ENCODE measurements at regions not wholly inside any gene's neighbourhood (a gene's known extent, or its start where the extent isn't known, plus 50 kb on each side); places are given as distances from the start of the nearest gene placed in this dataset.

GRCh38 chr10:6748981-6749635 lies 169.0 kb upstream of the PRKCQ start:
- Histone ChIP-seq H3K27me3 (ENCODE audit: control insufficient read depth, insufficient read depth, low read length) (no peaks in the 10 kb centered on the region), H3K4me1 (ENCODE audit: control insufficient read depth, insufficient read depth, low read length) (no peaks in the 10 kb centered on the region), H3K4me3 (ENCODE audit: low read length) (no peak overlapping the region), H3K36me3 (ENCODE audit: control insufficient read depth, insufficient read depth, low read length) (no peaks in the 10 kb centered on the region), H3K27ac (ENCODE audit: low read length) (no peak overlapping the region), H3K9me3 (ENCODE audit: control insufficient read depth, low read depth, low read length) (no peaks in the 10 kb centered on the region)
- WGBS (ENCODE audit: insufficient coverage, low lambda C conversion rate): no CpG with 5 or more reads among the region's 5 CpGs
- DNase-seq: no peak

GRCh38 chr10:6748029-6748428 lies 168.0 kb upstream of the PRKCQ start:
- Histone ChIP-seq H3K4me1 (ENCODE audit: control insufficient read depth, insufficient read depth, low read length) (no peaks in the 10 kb centered on the region), H3K36me3 (ENCODE audit: control insufficient read depth, insufficient read depth, low read length) (no peaks in the 10 kb centered on the region), H3K9me3 (ENCODE audit: control insufficient read depth, low read depth, low read length) (no peaks in the 10 kb centered on the region), H3K27ac (ENCODE audit: low read length) (no peak overlapping the region), H3K4me3 (ENCODE audit: low read length) (no peak overlapping the region), H3K27me3 (ENCODE audit: control insufficient read depth, insufficient read depth, low read length) (no peaks in the 10 kb centered on the region)
- DNase-seq: no peak
- WGBS (ENCODE audit: insufficient coverage, low lambda C conversion rate): 100% methylated on average over 1 of the region's 3 CpGs

- 17% methylated on average over 1 of the region's 5 CpGs for WGBS (ENCODE audit: insufficient coverage, low lambda C conversion rate)
- Histone ChIP-seq H3K4me1 (ENCODE audit: control insufficient read depth, insufficient read depth, low read length) (no peaks in the 10 kb centered on the region), H3K4me3 (ENCODE audit: low read length) (no peak overlapping the region), H3K36me3 (ENCODE audit: control insufficient read depth, insufficient read depth, low read length) (no peaks in the 10 kb centered on the region), H3K27me3 (ENCODE audit: control insufficient read depth, insufficient read depth, low read length) (no peaks in the 10 kb centered on the region), H3K27ac (ENCODE audit: low read length) (no peak overlapping the region), H3K9me3 (ENCODE audit: control insufficient read depth, low read depth, low read length) (no peaks in the 10 kb centered on the region)
- no peak for DNase-seq
These were observed 166.7 kb upstream of the PRKCQ start for GRCh38 chr10:6746782-6747181.

GRCh38 chr10:6743291-6743849 lies 163.3 kb upstream of the PRKCQ start:
- Histone ChIP-seq H3K4me1 (ENCODE audit: control insufficient read depth, insufficient read depth, low read length) (no peaks in the 10 kb centered on the region), H3K4me3 (ENCODE audit: low read length) (no peak overlapping the region), H3K36me3 (ENCODE audit: control insufficient read depth, insufficient read depth, low read length) (no peaks in the 10 kb centered on the region), H3K9me3 (ENCODE audit: control insufficient read depth, low read depth, low read length) (no peaks in the 10 kb centered on the region), H3K27ac (ENCODE audit: low read length) (no peak overlapping the region), H3K27me3 (ENCODE audit: control insufficient read depth, insufficient read depth, low read length) (peaks cover 3% of the 10 kb centered on the region)
- WGBS (ENCODE audit: insufficient coverage, low lambda C conversion rate): 100% methylated on average over 1 of the region's 4 CpGs
- no peak for DNase-seq

GRCh38 chr10:6741541-6741941 lies 161.5 kb upstream of the PRKCQ start:
- DNase-seq: no peak
- no peaks in the 10 kb centered on the region for H3K4me1 ChIP-seq (ENCODE audit: control insufficient read depth, insufficient read depth, low read length)
- H3K27ac ChIP-seq (ENCODE audit: low read length): no peak overlapping the region
- H3K27me3 ChIP-seq (ENCODE audit: control insufficient read depth, insufficient read depth, low read length): peaks cover 3% of the 10 kb centered on the region
- no peak overlapping the region for H3K4me3 ChIP-seq (ENCODE audit: low read length)
- no peaks in the 10 kb centered on the region for H3K36me3 ChIP-seq (ENCODE audit: control insufficient read depth, insufficient read depth, low read length)
- 88% methylated on average over 1 of the region's 3 CpGs for WGBS (ENCODE audit: insufficient coverage, low lambda C conversion rate)
- H3K9me3 ChIP-seq (ENCODE audit: control insufficient read depth, low read depth, low read length): no peaks in the 10 kb centered on the region

- no peaks in the 10 kb centered on the region for H3K4me1 ChIP-seq (ENCODE audit: control insufficient read depth, insufficient read depth, low read length)
- no peak for DNase-seq
- H3K9me3 ChIP-seq (ENCODE audit: control insufficient read depth, low read depth, low read length): no peaks in the 10 kb centered on the region
- WGBS (ENCODE audit: insufficient coverage, low lambda C conversion rate): 69% methylated on average over 4 of the region's 12 CpGs
- H3K27me3 ChIP-seq (ENCODE audit: control insufficient read depth, insufficient read depth, low read length): peaks cover 3% of the 10 kb centered on the region
- H3K27ac ChIP-seq (ENCODE audit: low read length): no peak overlapping the region
- H3K36me3 ChIP-seq (ENCODE audit: control insufficient read depth, insufficient read depth, low read length): no peaks in the 10 kb centered on the region
- no peak overlapping the region for H3K4me3 ChIP-seq (ENCODE audit: low read length)
These were observed 159.6 kb upstream of the PRKCQ start for GRCh38 chr10:6739530-6740174.

- Histone ChIP-seq H3K27me3 (ENCODE audit: control insufficient read depth, insufficient read depth, low read length) (peaks cover 3% of the 10 kb centered on the region), H3K9me3 (ENCODE audit: control insufficient read depth, low read depth, low read length) (no peaks in the 10 kb centered on the region), H3K4me3 (ENCODE audit: low read length) (no peak overlapping the region), H3K4me1 (ENCODE audit: control insufficient read depth, insufficient read depth, low read length) (no peaks in the 10 kb centered on the region), H3K36me3 (ENCODE audit: control insufficient read depth, insufficient read depth, low read length) (no peaks in the 10 kb centered on the region), H3K27ac (ENCODE audit: low read length) (no peak overlapping the region)
- no CpG with 5 or more reads among the region's 14 CpGs for WGBS (ENCODE audit: insufficient coverage, low lambda C conversion rate)
- DNase-seq: no peak
These were observed 158.2 kb upstream of the PRKCQ start for GRCh38 chr10:6738112-6738768.

- no CpG with 5 or more reads among the region's 6 CpGs for WGBS (ENCODE audit: insufficient coverage, low lambda C conversion rate)
- Histone ChIP-seq H3K36me3 (ENCODE audit: control insufficient read depth, insufficient read depth, low read length) (no peaks in the 10 kb centered on the region), H3K27me3 (ENCODE audit: control insufficient read depth, insufficient read depth, low read length) (peaks cover 3% of the 10 kb centered on the region), H3K4me3 (ENCODE audit: low read length) (no peak overlapping the region), H3K4me1 (ENCODE audit: control insufficient read depth, insufficient read depth, low read length) (no peaks in the 10 kb centered on the region), H3K27ac (ENCODE audit: low read length) (no peak overlapping the region), H3K9me3 (ENCODE audit: control insufficient read depth, low read depth, low read length) (no peaks in the 10 kb centered on the region)
- no peak for DNase-seq
These were observed 157.7 kb upstream of the PRKCQ start for GRCh38 chr10:6737758-6738111.

- Histone ChIP-seq H3K27ac (ENCODE audit: low read length) (no peak overlapping the region), H3K4me1 (ENCODE audit: control insufficient read depth, insufficient read depth, low read length) (no peaks in the 10 kb centered on the region), H3K27me3 (ENCODE audit: control insufficient read depth, insufficient read depth, low read length) (peaks cover 3% of the 10 kb centered on the region), H3K36me3 (ENCODE audit: control insufficient read depth, insufficient read depth, low read length) (no peaks in the 10 kb centered on the region), H3K9me3 (ENCODE audit: control insufficient read depth, low read depth, low read length) (no peaks in the 10 kb centered on the region), H3K4me3 (ENCODE audit: low read length) (no peak overlapping the region)
- WGBS (ENCODE audit: insufficient coverage, low lambda C conversion rate): no CpG with 5 or more reads among the region's 9 CpGs
- DNase-seq: no peak
These were observed 157.1 kb upstream of the PRKCQ start for GRCh38 chr10:6737080-6737641.

GRCh38 chr10:6734286-6734685 lies 154.2 kb upstream of the PRKCQ start:
- no CpG with 5 or more reads among the region's 11 CpGs for WGBS (ENCODE audit: insufficient coverage, low lambda C conversion rate)
- Histone ChIP-seq H3K27me3 (ENCODE audit: control insufficient read depth, insufficient read depth, low read length) (peaks cover 3% of the 10 kb centered on the region), H3K9me3 (ENCODE audit: control insufficient read depth, low read depth, low read length) (no peaks in the 10 kb centered on the region), H3K4me1 (ENCODE audit: control insufficient read depth, insufficient read depth, low read length) (no peaks in the 10 kb centered on the region), H3K4me3 (ENCODE audit: low read length) (no peak overlapping the region), H3K27ac (ENCODE audit: low read length) (no peak overlapping the region), H3K36me3 (ENCODE audit: control insufficient read depth, insufficient read depth, low read length) (no peaks in the 10 kb centered on the region)
- no peak for DNase-seq
